IMR-90 (cell line): ENCODE measurements at regions not wholly inside any gene's neighbourhood (a gene's known extent, or its start where the extent isn't known, plus 50 kb on each side); places are given as distances from the start of the nearest gene placed in this dataset.
A peak's percentile ranks its signal among the peaks of the same experiment; 100 is the strongest.

ENCODE experiments used
- ATAC-seq: fragments of 200-7000 bp; cut with Tn5 transposase; 2 replicates; pipeline ENCODE4 v1.9.1; 2020; ENCODE audit warnings: low read depth, mild to moderate bottlenecking, moderate library complexity
- BruUV-seq: library from RNA; stranded (reverse); fragments of 400-500 nt; replicated peaks from 2 replicates; lab custom pipeline; 2021; lab: Mats Ljungman, UMichigan
- CTCF ChIA-PET: fragments of 300-600 bp; formaldehyde crosslinking; extraction: SDS; loops from one replicate; lab custom pipeline; 2021; ENCODE audit warnings: antibody characterized with exemption; lab: Yijun Ruan, JAX
- POLR2A ChIA-PET: fragments of 300-600 bp; sonication (Branson Sonifier 250); formaldehyde crosslinking; loops from one replicate; lab custom pipeline; 2022; ENCODE audit warnings: antibody characterized with exemption; ENCODE audit not compliant: unreplicated experiment; lab: Charles Lee
- DNase-seq: peaks from one replicate; pipeline ENCODE4 v3.0.0; 2013
- H2AFZ ChIP-seq: replicated peaks from 2 replicates; pipeline ENCODE3; 2013; ENCODE audit warnings: low read length, mild to moderate bottlenecking; ENCODE audit not compliant: poor library complexity
- H2AK5ac ChIP-seq: 2 replicates; pipeline ENCODE4 v1.6.1; 2013; ENCODE audit warnings: low read depth, low read length, inconsistent platforms
- H2AK9ac ChIP-seq: replicated peaks from 2 replicates; pipeline ENCODE3; 2013; ENCODE audit warnings: mild to moderate bottlenecking, low read depth, low read length, moderate library complexity; ENCODE audit not compliant: poor library complexity
- H2BK120ac ChIP-seq: 2 replicates; pipeline ENCODE4 v1.6.1; 2013; ENCODE audit warnings: low read depth, low read length, inconsistent platforms
- H2BK15ac ChIP-seq: 3 replicates; pipeline ENCODE4 v1.6.1; 2013; ENCODE audit warnings: low read depth, low read length, inconsistent platforms
- H2BK20ac ChIP-seq: 2 replicates; pipeline ENCODE4 v1.6.1; 2013; ENCODE audit warnings: low read depth, mild to moderate bottlenecking, inconsistent platforms, low read length, moderate library complexity
- H2BK5ac ChIP-seq: 2 replicates; pipeline ENCODE4 v1.6.1; 2013; ENCODE audit warnings: mild to moderate bottlenecking, low read depth, low read length, inconsistent platforms; ENCODE audit not compliant: poor library complexity, severe bottlenecking
- H3K14ac ChIP-seq: replicated peaks from 2 replicates; pipeline ENCODE4 v1.6.1; 2013; ENCODE audit warnings: low read depth, low read length, inconsistent platforms
- H3K18ac ChIP-seq: 2 replicates; pipeline ENCODE4 v1.6.1; 2013; ENCODE audit warnings: low read depth, low read length, control low read depth
- H3K23ac ChIP-seq: 2 replicates; pipeline ENCODE4 v1.6.1; 2013; ENCODE audit warnings: low read depth, low read length, inconsistent platforms
- H3K27ac ChIP-seq: 2 replicates; pipeline ENCODE4 v1.5.1; 2013; ENCODE audit warnings: mild to moderate bottlenecking, control low read depth, low read length; ENCODE audit not compliant: insufficient read depth
- H3K27me3 ChIP-seq: 2 replicates; pipeline ENCODE4 v1.6.1; 2013; ENCODE audit warnings: low read length; ENCODE audit not compliant: control insufficient read depth, insufficient read depth
- H3K36me3 ChIP-seq: 2 replicates; pipeline ENCODE4 v1.6.1; 2013; ENCODE audit warnings: low read length, mixed read lengths; ENCODE audit not compliant: control insufficient read depth, insufficient read depth
- H3K4ac ChIP-seq: 2 replicates; pipeline ENCODE4 v1.6.1; 2013; ENCODE audit warnings: low read depth, low read length, inconsistent platforms
- H3K4me1 ChIP-seq: 2 replicates; pipeline ENCODE4 v1.6.1; 2013; ENCODE audit warnings: low read length, mixed read lengths; ENCODE audit not compliant: control insufficient read depth, insufficient read depth
- H3K4me2 ChIP-seq: 2 replicates; pipeline ENCODE4 v1.6.1; 2013; ENCODE audit warnings: low read depth, mild to moderate bottlenecking, control low read depth, low read length, moderate library complexity
- H3K4me3 ChIP-seq: 2 replicates; pipeline ENCODE4 v1.5.1; 2013; ENCODE audit warnings: low read depth, mild to moderate bottlenecking, control low read depth, low read length, moderate library complexity; ENCODE audit not compliant: insufficient read depth
- H3K56ac ChIP-seq: 2 replicates; pipeline ENCODE4 v1.6.1; 2013; ENCODE audit warnings: low read length, inconsistent platforms; ENCODE audit not compliant: insufficient read depth; ENCODE audit errors: extremely low read depth
- H3K79me1 ChIP-seq, 2 experiments: 2 replicates each; pipeline ENCODE4 v1.6.1; 2013; ENCODE audit warnings: low read length in 2 of 2, inconsistent platforms in 1 of 2, low read depth in 1 of 2
- H3K9ac ChIP-seq: 2 replicates; pipeline ENCODE4 v1.6.1; 2013; ENCODE audit warnings: low read depth, low read length, control low read depth
- H3K9me1 ChIP-seq: 2 replicates; pipeline ENCODE4 v1.6.1; 2013; ENCODE audit warnings: low read length, inconsistent platforms; ENCODE audit not compliant: insufficient read depth
- H3K9me3 ChIP-seq: 2 replicates; pipeline ENCODE4 v1.6.1; 2013; ENCODE audit warnings: low read length; ENCODE audit not compliant: control insufficient read depth, insufficient read depth
- H4K20me1 ChIP-seq: 2 replicates; pipeline ENCODE4 v1.6.1; 2013; ENCODE audit warnings: low read length, inconsistent platforms; ENCODE audit not compliant: insufficient read depth
- H4K5ac ChIP-seq: 2 replicates; pipeline ENCODE4 v1.6.1; 2013; ENCODE audit warnings: mild to moderate bottlenecking, low read depth, low read length, control low read depth
- H4K8ac ChIP-seq, 2 experiments: 2 replicates each; pipeline ENCODE4 v1.6.1; 2013; ENCODE audit warnings: low read depth in 2 of 2, low read length in 2 of 2, control low read depth in 1 of 2, inconsistent platforms in 1 of 2
- H4K91ac ChIP-seq: 2 replicates; pipeline ENCODE4 v1.6.1; 2013; ENCODE audit warnings: low read depth, low read length, inconsistent platforms; ENCODE audit not compliant: insufficient read depth
- CEBPB ChIP-seq: IDR thresholded peaks from 2 replicates; pipeline ENCODE4 v1.6.1; 2012; ENCODE audit warnings: low read depth, low read length, improper control_type of control experiment
- CHD1 ChIP-seq: IDR thresholded peaks from 2 replicates; pipeline ENCODE4 v1.6.1; 2012; ENCODE audit warnings: low read depth, low read length, improper control_type of control experiment
- FOS ChIP-seq: fragments of 150-350 bp; IDR thresholded peaks from 2 replicates; pipeline ENCODE4 v1.6.1; 2016; ENCODE audit warnings: low read depth, low read length
- NFE2L2 ChIP-seq: fragments of 150-350 bp; IDR thresholded peaks from 2 replicates; pipeline ENCODE4 v1.6.1; 2016; ENCODE audit warnings: low read depth, mild to moderate bottlenecking, low read length
- POLR2A ChIP-seq: IDR thresholded peaks from 2 replicates; pipeline ENCODE4 v1.6.1; 2012; ENCODE audit warnings: mild to moderate bottlenecking, low read depth, low read length
- RFX5 ChIP-seq: IDR thresholded peaks from 2 replicates; pipeline ENCODE4 v1.8.0; 2012; ENCODE audit warnings: low read depth, mild to moderate bottlenecking, low read length, moderate library complexity
- USF2 ChIP-seq: fragments of 150-350 bp; IDR thresholded peaks from 2 replicates; pipeline ENCODE4 v1.6.1; 2017; ENCODE audit warnings: mild to moderate bottlenecking, antibody characterized with exemption, low read length, low read depth
- WGBS, 2 experiments: methylation state at CpG; one replicate each; pipeline versions ENCODE4 v1.1.5 to v1.1.7; 2013; ENCODE audit warnings: missing lambda C conversion rate in 2 of 2; ENCODE audit not compliant: insufficient read length in 1 of 2; ENCODE audit errors: extremely low coverage in 2 of 2; 5-methylcytosine and 5-hydroxymethylcytosine counted together
- dilution Hi-C: fragments of 300-500 bp; cut with HindIII; formaldehyde crosslinking; loops from one replicate; pipeline ENCODE4 v1.14.3; 2018; ENCODE audit warnings: low sequenced_read_pairs; ENCODE audit not compliant: unreplicated experiment
- in situ Hi-C: fragments of 300-500 bp; cut with MboI; formaldehyde crosslinking; loops from 3 replicates; pipeline ENCODE4 v1.14.3; 2019; ENCODE audit warnings: low sequenced_read_pairs, inconsistent platforms, mixed read lengths
- intact Hi-C: fragments of 100-400 bp; cut with micrococcal nuclease; formaldehyde crosslinking; loops from 2 replicates; pipeline ENCODE4 v1.10.0; 2022

GRCh38 chr16:86088816-86089215 is 189.9 kb downstream of the IRF8 start:
- in situ Hi-C loops (no loop called here), dilution Hi-C loops (no loop called here), intact Hi-C loops (no loop called here)
- ChIA-PET POLR2A (no interaction called here), CTCF (no interaction called here)
- WGBS, 2 experiments = 95% methylated on average over 6 of the region's 9 CpGs; no CpG with 5 or more reads in 1 of the 2 experiments
- H3K79me1 ChIP-seq = no peaks in the 10 kb centered on the region
- H2BK15ac ChIP-seq = no peak overlapping the region
- H2BK120ac ChIP-seq = no peak overlapping the region
- H3K9me1 ChIP-seq = no peaks in the 10 kb centered on the region
- H3K56ac ChIP-seq = no peak overlapping the region
- no peak overlapping the region for H4K5ac ChIP-seq
- H3K9me3 ChIP-seq = no peaks in the 10 kb centered on the region
- no peaks in the 10 kb centered on the region for H3K27me3 ChIP-seq
- no TSS peak for BruUV-seq
- H2BK20ac ChIP-seq = no peak overlapping the region
- no peak for DNase-seq
- H2AK9ac ChIP-seq = no peak overlapping the region
- no peak overlapping the region for H3K14ac ChIP-seq
- no peak overlapping the region for H3K18ac ChIP-seq
- no peak overlapping the region for H3K4ac ChIP-seq
- H4K91ac ChIP-seq = no peak overlapping the region
- no peak overlapping the region for H3K27ac ChIP-seq
- H4K8ac ChIP-seq = no peak overlapping the region
- no peak overlapping the region for H3K9ac ChIP-seq
- no peak overlapping the region for H3K4me2 ChIP-seq
- no peak for TF ChIP-seq POLR2A
- TF ChIP-seq FOS = no peak
- TF ChIP-seq CHD1 = no peak
- no peak for TF ChIP-seq CEBPB
- TF ChIP-seq USF2 = no peak
- TF ChIP-seq RFX5 = no peak
- TF ChIP-seq NFE2L2 = no peak
- no peaks in the 10 kb centered on the region for H3K36me3 ChIP-seq
- H3K4me3 ChIP-seq = no peak overlapping the region
- H3K4me1 ChIP-seq = no peaks in the 10 kb centered on the region
- H2BK5ac ChIP-seq = no peak overlapping the region
- ATAC-seq = no peak
- H2AFZ ChIP-seq = peak overlapping the region; percentile 21
- H2AK5ac ChIP-seq = no peak overlapping the region
- no peak overlapping the region for H3K23ac ChIP-seq
- H4K20me1 ChIP-seq = no peaks in the 10 kb centered on the region
